HCT116 (cell line): ENCODE measurements at regions not wholly inside any gene's neighbourhood (a gene's known extent, or its start where the extent isn't known, plus 50 kb on each side); places are given as distances from the start of the nearest gene placed in this dataset.

ENCODE experiments used
- YY1 ChIP-seq: IDR thresholded peaks from 2 replicates; pipeline ENCODE4 v1.6.1; 2011; ENCODE audit warnings: low read length, low read depth, moderate library complexity, mild to moderate bottlenecking; ENCODE audit not compliant: insufficient replicate concordance; ENCODE audit errors: extremely low read depth
- TF ChIP-seq, protein P1 (sequence below), 3 experiments: fragments of 200-600 bp in 1 of 3; sonication (generic) in 1 of 3; IDR thresholded peaks in 2 of 3; conservative IDR thresholded peaks in 1 of 3; 2 replicates each; pipeline ENCODE4 v1.5.1; 2012 to 2017; ENCODE audit warnings: low read depth in 2 of 3, low read length in 2 of 3, antibody characterized with exemption in 1 of 3, borderline replicate concordance in 1 of 3, control low read depth in 1 of 3, mild to moderate bottlenecking in 1 of 3, mixed read lengths in 1 of 3, mixed run types in 1 of 3, moderate library complexity in 1 of 3; ENCODE audit not compliant: insufficient read depth in 1 of 3

DNA sequence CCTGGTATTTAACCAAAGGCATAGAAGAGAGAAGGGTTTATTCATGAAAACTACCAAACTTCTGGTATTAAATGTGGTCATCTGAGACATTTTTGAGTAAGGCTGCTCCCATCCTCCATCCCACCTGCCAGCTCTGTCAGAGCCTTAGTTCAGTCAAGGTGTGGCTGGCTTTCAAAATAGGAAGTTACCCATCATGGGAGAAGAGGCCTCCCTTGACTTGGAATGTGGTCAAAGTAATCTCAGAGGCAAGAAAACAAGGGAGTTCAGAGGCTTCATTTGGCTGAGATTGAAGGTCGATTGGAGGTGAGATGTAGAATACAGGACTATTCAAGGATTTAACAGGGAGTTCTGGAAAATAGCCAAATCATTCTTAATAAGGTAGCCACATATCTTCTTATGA is 540.4 kb upstream of the ARRDC4 start:
- TF ChIP-seq, protein P1, sequence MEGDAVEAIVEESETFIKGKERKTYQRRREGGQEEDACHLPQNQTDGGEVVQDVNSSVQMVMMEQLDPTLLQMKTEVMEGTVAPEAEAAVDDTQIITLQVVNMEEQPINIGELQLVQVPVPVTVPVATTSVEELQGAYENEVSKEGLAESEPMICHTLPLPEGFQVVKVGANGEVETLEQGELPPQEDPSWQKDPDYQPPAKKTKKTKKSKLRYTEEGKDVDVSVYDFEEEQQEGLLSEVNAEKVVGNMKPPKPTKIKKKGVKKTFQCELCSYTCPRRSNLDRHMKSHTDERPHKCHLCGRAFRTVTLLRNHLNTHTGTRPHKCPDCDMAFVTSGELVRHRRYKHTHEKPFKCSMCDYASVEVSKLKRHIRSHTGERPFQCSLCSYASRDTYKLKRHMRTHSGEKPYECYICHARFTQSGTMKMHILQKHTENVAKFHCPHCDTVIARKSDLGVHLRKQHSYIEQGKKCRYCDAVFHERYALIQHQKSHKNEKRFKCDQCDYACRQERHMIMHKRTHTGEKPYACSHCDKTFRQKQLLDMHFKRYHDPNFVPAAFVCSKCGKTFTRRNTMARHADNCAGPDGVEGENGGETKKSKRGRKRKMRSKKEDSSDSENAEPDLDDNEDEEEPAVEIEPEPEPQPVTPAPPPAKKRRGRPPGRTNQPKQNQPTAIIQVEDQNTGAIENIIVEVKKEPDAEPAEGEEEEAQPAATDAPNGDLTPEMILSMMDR (IDR thresholded peaks at IDR 0.05 in 2 of 3, conservative IDR thresholded peaks at IDR 0.05 in 1 of 3; ENCODE audit: borderline replicate concordance in 1 of 3, insufficient read depth in 1 of 3, low read depth in 2 of 3, low read length in 2 of 3): no peak
- no peak for TF ChIP-seq YY1
